ENCODE measurements at regions not wholly inside any gene's neighbourhood (a gene's known extent, or its start where the extent isn't known, plus 50 kb on each side); places are given as distances from the start of the nearest gene placed in this dataset.

- no peak overlapping the region for H3K9ac ChIP-seq (ENCODE audit: low read length)
- H3K4me3 ChIP-seq (ENCODE audit: low read length), result no peak overlapping the region
- H3K27ac ChIP-seq (ENCODE audit: low read length), result no peak overlapping the region
- H3K27me3 ChIP-seq (ENCODE audit: low read length), result 0 out of 2 replicates have a peak, but pooled peaks cover 4% of the 10 kb centered on the region
- H3K9me3 ChIP-seq (ENCODE audit: low read length), result no peaks in the 10 kb centered on the region
- intact Hi-C loops (cut with micrococcal nuclease), result no loop called here
- no peaks in the 10 kb centered on the region for H3K79me2 ChIP-seq (ENCODE audit: low read length)
- BruUV-seq (replicated peaks), result no TSS peak
- POLR2A ChIA-PET (ENCODE audit: unreplicated experiment), result no interaction called here
- no peak overlapping the region for H3K4me2 ChIP-seq (ENCODE audit: low read length)
- DNase-seq (no peak), ATAC-seq (no peak)
- H3K4me1 ChIP-seq (ENCODE audit: insufficient read depth, low read length), result no peaks in the 10 kb centered on the region
- TF ChIP-seq EZH2 (IDR thresholded peaks at IDR 0.05; ENCODE audit: low read length, unreplicated experiment), result no peak
- TF ChIP-seq EZH2phosphoT487 (IDR thresholded peaks at IDR 0.05; ENCODE audit: borderline replicate concordance, low read length), result no peak
- TF ChIP-seq CTCF (conservative IDR thresholded peaks at IDR 0.05; ENCODE audit: low read depth, low read length), result no peak
- CTCF ChIA-PET, result interaction anchor here (0.7 kb wide), 1 partner anchor 340 kb away, joined by 3 read pairs; no protein-coding TSS in a partner anchor
- no peaks in the 10 kb centered on the region for H4K20me1 ChIP-seq (ENCODE audit: low read length)
- no peaks in the 10 kb centered on the region for H3K36me3 ChIP-seq (ENCODE audit: low read depth, low read length)
- H3K9me2 ChIP-seq (replicated peaks; ENCODE audit: low read length), result no peaks in the 10 kb centered on the region
- no peaks in the 10 kb centered on the region for H3F3A ChIP-seq (ENCODE audit: low read length, unreplicated experiment)
- H2AFZ ChIP-seq (ENCODE audit: low read length), result no peak overlapping the region
These were observed 66.1 kb downstream of the FZD1 start for GRCh38 chr7:91330191-91330808.

- intact Hi-C loops (cut with micrococcal nuclease), result no loop called here
- no peaks in the 10 kb centered on the region for H4K20me1 ChIP-seq (ENCODE audit: low read length)
These were observed 66.6 kb downstream of the FZD1 start for GRCh38 chr7:91330866-91331265.

More at GRCh38 chr7:91330866-91331265, 66.6 kb downstream of the FZD1 start:
- H3K4me1 ChIP-seq (ENCODE audit: insufficient read depth, low read length), result no peaks in the 10 kb centered on the region
- no peak overlapping the region for H3K27ac ChIP-seq (ENCODE audit: low read length)
- H3K4me2 ChIP-seq (ENCODE audit: low read length), result no peak overlapping the region
- H3K36me3 ChIP-seq (ENCODE audit: low read depth, low read length), result no peaks in the 10 kb centered on the region
- 0 out of 2 replicates have a peak, but pooled peaks cover 4% of the 10 kb centered on the region for H3K27me3 ChIP-seq (ENCODE audit: low read length)
- POLR2A ChIA-PET (ENCODE audit: unreplicated experiment), result no interaction called here
- no peak overlapping the region for H3K9ac ChIP-seq (ENCODE audit: low read length)
- no peaks in the 10 kb centered on the region for H3F3A ChIP-seq (ENCODE audit: low read length, unreplicated experiment)
- H3K79me2 ChIP-seq (ENCODE audit: low read length), result no peaks in the 10 kb centered on the region
- H3K9me2 ChIP-seq (replicated peaks; ENCODE audit: low read length), result no peaks in the 10 kb centered on the region
- no TSS peak for BruUV-seq (replicated peaks)
- ATAC-seq (no peak), DNase-seq (no peak)
- H3K9me3 ChIP-seq (ENCODE audit: low read length), result no peaks in the 10 kb centered on the region
- H2AFZ ChIP-seq (ENCODE audit: low read length), result no peak overlapping the region
- no peak overlapping the region for H3K4me3 ChIP-seq (ENCODE audit: low read length)
- TF ChIP-seq EZH2 (IDR thresholded peaks at IDR 0.05; ENCODE audit: low read length, unreplicated experiment) (no peak), CTCF (conservative IDR thresholded peaks at IDR 0.05; ENCODE audit: low read depth, low read length) (no peak), EZH2phosphoT487 (IDR thresholded peaks at IDR 0.05; ENCODE audit: borderline replicate concordance, low read length) (no peak)
- CTCF ChIA-PET, result no interaction called here
